PC-9 (cell line): ENCODE measurements at regions not wholly inside any gene's neighbourhood (a gene's known extent, or its start where the extent isn't known, plus 50 kb on each side); places are given as distances from the start of the nearest gene placed in this dataset.

Experiments used
- CTCF ChIP-seq: fragments of 200-600 bp; sonication (generic); conservative IDR thresholded peaks from 2 replicates; pipeline ENCODE4 v1.6.1; 2017; ENCODE audit warnings: mixed run types, antibody characterized with exemption, mild to moderate bottlenecking, moderate library complexity
- EZH2 ChIP-seq: fragments of 200-600 bp; sonication (generic); IDR thresholded peaks from 2 replicates; pipeline ENCODE4 v1.8.0; 2017; ENCODE audit warnings: antibody characterized with exemption, low read depth

GRCh38 chr13:65529541-65529940, 1700.6 kb downstream of the PCDH9 start:
- TF ChIP-seq CTCF (no peak), EZH2 (no peak)
